IMR-90 (cell line): ENCODE measurements at regions not wholly inside any gene's neighbourhood (a gene's known extent, or its start where the extent isn't known, plus 50 kb on each side); places are given as distances from the start of the nearest gene placed in this dataset.

ENCODE experiments used
- ATAC-seq: fragments of 200-7000 bp; cut with Tn5 transposase; 2 replicates; pipeline ENCODE4 v1.9.1; 2020; ENCODE audit warnings: low read depth, mild to moderate bottlenecking, moderate library complexity
- BruUV-seq: library from RNA; stranded (reverse); fragments of 400-500 nt; replicated peaks from 2 replicates; lab custom pipeline; 2021; lab: Mats Ljungman, UMichigan
- CTCF ChIA-PET: fragments of 300-600 bp; formaldehyde crosslinking; extraction: SDS; loops from one replicate; lab custom pipeline; 2021; ENCODE audit warnings: antibody characterized with exemption; lab: Yijun Ruan, JAX
- POLR2A ChIA-PET: fragments of 300-600 bp; sonication (Branson Sonifier 250); formaldehyde crosslinking; loops from one replicate; lab custom pipeline; 2022; ENCODE audit warnings: antibody characterized with exemption; ENCODE audit not compliant: unreplicated experiment; lab: Charles Lee
- DNase-seq: peaks from one replicate; pipeline ENCODE4 v3.0.0; 2013
- H2AFZ ChIP-seq: replicated peaks from 2 replicates; pipeline ENCODE3; 2013; ENCODE audit warnings: low read length, mild to moderate bottlenecking; ENCODE audit not compliant: poor library complexity
- H2AK5ac ChIP-seq: 2 replicates; pipeline ENCODE4 v1.6.1; 2013; ENCODE audit warnings: low read depth, low read length, inconsistent platforms
- H2AK9ac ChIP-seq: replicated peaks from 2 replicates; pipeline ENCODE3; 2013; ENCODE audit warnings: mild to moderate bottlenecking, low read depth, low read length, moderate library complexity; ENCODE audit not compliant: poor library complexity
- H2BK120ac ChIP-seq: 2 replicates; pipeline ENCODE4 v1.6.1; 2013; ENCODE audit warnings: low read depth, low read length, inconsistent platforms
- H2BK15ac ChIP-seq: 3 replicates; pipeline ENCODE4 v1.6.1; 2013; ENCODE audit warnings: low read depth, low read length, inconsistent platforms
- H2BK20ac ChIP-seq: 2 replicates; pipeline ENCODE4 v1.6.1; 2013; ENCODE audit warnings: low read depth, mild to moderate bottlenecking, inconsistent platforms, low read length, moderate library complexity
- H2BK5ac ChIP-seq: 2 replicates; pipeline ENCODE4 v1.6.1; 2013; ENCODE audit warnings: mild to moderate bottlenecking, low read depth, low read length, inconsistent platforms; ENCODE audit not compliant: poor library complexity, severe bottlenecking
- H3K14ac ChIP-seq: replicated peaks from 2 replicates; pipeline ENCODE4 v1.6.1; 2013; ENCODE audit warnings: low read depth, low read length, inconsistent platforms
- H3K18ac ChIP-seq: 2 replicates; pipeline ENCODE4 v1.6.1; 2013; ENCODE audit warnings: low read depth, low read length, control low read depth
- H3K23ac ChIP-seq: 2 replicates; pipeline ENCODE4 v1.6.1; 2013; ENCODE audit warnings: low read depth, low read length, inconsistent platforms
- H3K27ac ChIP-seq: 2 replicates; pipeline ENCODE4 v1.5.1; 2013; ENCODE audit warnings: mild to moderate bottlenecking, control low read depth, low read length; ENCODE audit not compliant: insufficient read depth
- H3K27me3 ChIP-seq: 2 replicates; pipeline ENCODE4 v1.6.1; 2013; ENCODE audit warnings: low read length; ENCODE audit not compliant: control insufficient read depth, insufficient read depth
- H3K36me3 ChIP-seq: 2 replicates; pipeline ENCODE4 v1.6.1; 2013; ENCODE audit warnings: low read length, mixed read lengths; ENCODE audit not compliant: control insufficient read depth, insufficient read depth
- H3K4ac ChIP-seq: 2 replicates; pipeline ENCODE4 v1.6.1; 2013; ENCODE audit warnings: low read depth, low read length, inconsistent platforms
- H3K4me1 ChIP-seq: 2 replicates; pipeline ENCODE4 v1.6.1; 2013; ENCODE audit warnings: low read length, mixed read lengths; ENCODE audit not compliant: control insufficient read depth, insufficient read depth
- H3K4me2 ChIP-seq: 2 replicates; pipeline ENCODE4 v1.6.1; 2013; ENCODE audit warnings: low read depth, mild to moderate bottlenecking, control low read depth, low read length, moderate library complexity
- H3K4me3 ChIP-seq: 2 replicates; pipeline ENCODE4 v1.5.1; 2013; ENCODE audit warnings: low read depth, mild to moderate bottlenecking, control low read depth, low read length, moderate library complexity; ENCODE audit not compliant: insufficient read depth
- H3K56ac ChIP-seq: 2 replicates; pipeline ENCODE4 v1.6.1; 2013; ENCODE audit warnings: low read length, inconsistent platforms; ENCODE audit not compliant: insufficient read depth; ENCODE audit errors: extremely low read depth
- H3K79me1 ChIP-seq, 2 experiments: 2 replicates each; pipeline ENCODE4 v1.6.1; 2013; ENCODE audit warnings: low read length in 2 of 2, inconsistent platforms in 1 of 2, low read depth in 1 of 2
- H3K9ac ChIP-seq: 2 replicates; pipeline ENCODE4 v1.6.1; 2013; ENCODE audit warnings: low read depth, low read length, control low read depth
- H3K9me1 ChIP-seq: 2 replicates; pipeline ENCODE4 v1.6.1; 2013; ENCODE audit warnings: low read length, inconsistent platforms; ENCODE audit not compliant: insufficient read depth
- H3K9me3 ChIP-seq: 2 replicates; pipeline ENCODE4 v1.6.1; 2013; ENCODE audit warnings: low read length; ENCODE audit not compliant: control insufficient read depth, insufficient read depth
- H4K20me1 ChIP-seq: 2 replicates; pipeline ENCODE4 v1.6.1; 2013; ENCODE audit warnings: low read length, inconsistent platforms; ENCODE audit not compliant: insufficient read depth
- H4K5ac ChIP-seq: 2 replicates; pipeline ENCODE4 v1.6.1; 2013; ENCODE audit warnings: mild to moderate bottlenecking, low read depth, low read length, control low read depth
- H4K8ac ChIP-seq, 2 experiments: 2 replicates each; pipeline ENCODE4 v1.6.1; 2013; ENCODE audit warnings: low read depth in 2 of 2, low read length in 2 of 2, control low read depth in 1 of 2, inconsistent platforms in 1 of 2
- H4K91ac ChIP-seq: 2 replicates; pipeline ENCODE4 v1.6.1; 2013; ENCODE audit warnings: low read depth, low read length, inconsistent platforms; ENCODE audit not compliant: insufficient read depth
- FOS ChIP-seq: fragments of 150-350 bp; IDR thresholded peaks from 2 replicates; pipeline ENCODE4 v1.6.1; 2016; ENCODE audit warnings: low read depth, low read length
- MAFK ChIP-seq: IDR thresholded peaks from 2 replicates; pipeline ENCODE4 v1.6.1; 2012; ENCODE audit warnings: low read depth, low read length, improper control_type of control experiment
- MAZ ChIP-seq: IDR thresholded peaks from 2 replicates; pipeline ENCODE4 v1.6.1; 2012; ENCODE audit warnings: low read depth, mild to moderate bottlenecking, low read length, improper control_type of control experiment, moderate library complexity, borderline replicate concordance
- MXI1 ChIP-seq: IDR thresholded peaks from 2 replicates; pipeline ENCODE4 v1.6.1; 2012; ENCODE audit warnings: low read depth, mild to moderate bottlenecking, low read length, moderate library complexity, borderline replicate concordance
- NFE2L2 ChIP-seq: fragments of 150-350 bp; IDR thresholded peaks from 2 replicates; pipeline ENCODE4 v1.6.1; 2016; ENCODE audit warnings: low read depth, mild to moderate bottlenecking, low read length
- POLR2A ChIP-seq: IDR thresholded peaks from 2 replicates; pipeline ENCODE4 v1.6.1; 2012; ENCODE audit warnings: mild to moderate bottlenecking, low read depth, low read length
- RAD21 ChIP-seq: IDR thresholded peaks from 2 replicates; pipeline ENCODE4 v1.6.1; 2012; ENCODE audit warnings: low read length, improper control_type of control experiment
- RCOR1 ChIP-seq: IDR thresholded peaks from 2 replicates; pipeline ENCODE4 v1.6.1; 2012; ENCODE audit warnings: mild to moderate bottlenecking, low read length, improper control_type of control experiment; ENCODE audit not compliant: insufficient replicate concordance
- RFX5 ChIP-seq: IDR thresholded peaks from 2 replicates; pipeline ENCODE4 v1.8.0; 2012; ENCODE audit warnings: low read depth, mild to moderate bottlenecking, low read length, moderate library complexity
- WGBS, 2 experiments: methylation state at CpG; one replicate each; pipeline versions ENCODE4 v1.1.5 to v1.1.7; 2013; ENCODE audit warnings: missing lambda C conversion rate in 2 of 2; ENCODE audit not compliant: insufficient read length in 1 of 2; ENCODE audit errors: extremely low coverage in 2 of 2; 5-methylcytosine and 5-hydroxymethylcytosine counted together
- dilution Hi-C: fragments of 300-500 bp; cut with HindIII; formaldehyde crosslinking; loops from one replicate; pipeline ENCODE4 v1.14.3; 2018; ENCODE audit warnings: low sequenced_read_pairs; ENCODE audit not compliant: unreplicated experiment
- in situ Hi-C: fragments of 300-500 bp; cut with MboI; formaldehyde crosslinking; loops from 3 replicates; pipeline ENCODE4 v1.14.3; 2019; ENCODE audit warnings: low sequenced_read_pairs, inconsistent platforms, mixed read lengths
- intact Hi-C: fragments of 100-400 bp; cut with micrococcal nuclease; formaldehyde crosslinking; loops from 2 replicates; pipeline ENCODE4 v1.10.0; 2022
- TF ChIP-seq, protein P1 (sequence below): conservative IDR thresholded peaks from 2 replicates; pipeline ENCODE4 v1.5.1; 2012; ENCODE audit warnings: mild to moderate bottlenecking, low read depth, low read length, improper control_type of control experiment
- TF ChIP-seq, protein P2 (sequence below): fragments of 150-350 bp; IDR thresholded peaks from 2 replicates; pipeline ENCODE4 v1.6.1; 2017; ENCODE audit warnings: mild to moderate bottlenecking, antibody characterized with exemption, low read length, low read depth

DNA sequence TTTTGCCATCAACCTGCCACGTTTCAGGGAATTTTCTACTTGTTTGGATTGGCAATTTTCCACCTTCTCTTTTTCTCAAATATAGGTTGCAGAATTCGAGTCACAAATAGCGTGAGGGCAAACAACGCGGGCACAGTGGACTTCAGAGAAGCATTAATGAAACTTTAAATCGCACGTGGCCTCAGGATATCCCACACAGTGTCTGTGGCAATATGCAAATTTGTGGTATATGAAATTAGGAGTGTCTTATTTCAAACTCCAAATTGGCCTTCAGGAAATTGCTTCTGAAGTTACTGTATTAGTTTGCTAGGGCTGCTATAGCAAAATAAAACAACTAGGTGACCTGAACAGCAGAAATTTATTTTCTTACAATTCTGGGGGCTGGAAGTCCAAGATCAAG, 91.2 kb downstream of the MTRR start:
- Histone ChIP-seq H3K4me3 (no peak overlapping the region), H2BK120ac (no peak overlapping the region), H3K27me3 (no peaks in the 10 kb centered on the region), H3K23ac (no peak overlapping the region), H2AK9ac (no peak overlapping the region), H2BK20ac (no peak overlapping the region), H3K79me1 (no peaks in the 10 kb centered on the region), H2AFZ (no peak overlapping the region), H4K20me1 (no peaks in the 10 kb centered on the region), H2BK15ac (no peak overlapping the region), H3K9me1 (no peaks in the 10 kb centered on the region), H3K14ac (no peak overlapping the region), H3K9me3 (no peaks in the 10 kb centered on the region), H3K4me2 (no peak overlapping the region), H4K5ac (no peak overlapping the region), H3K27ac (no peak overlapping the region), H3K36me3 (no peaks in the 10 kb centered on the region), H3K9ac (no peak overlapping the region), H4K8ac (no peak overlapping the region), H3K4ac (no peak overlapping the region), H3K56ac (no peak overlapping the region), H2BK5ac (no peak overlapping the region), H3K4me1 (no peaks in the 10 kb centered on the region), H3K18ac (no peak overlapping the region), H2AK5ac (no peak overlapping the region), H4K91ac (no peak overlapping the region)
- BruUV-seq: no TSS peak
- intact Hi-C loops: no loop called here
- dilution Hi-C loops: no loop called here
- no peak for DNase-seq
- ATAC-seq: no peak
- ChIA-PET POLR2A (no interaction called here), CTCF (no interaction called here)
- in situ Hi-C loops: no loop called here
- no CpG with 5 or more reads among the region's 7 CpGs for WGBS, 2 experiments
- TF ChIP-seq, protein P1, sequence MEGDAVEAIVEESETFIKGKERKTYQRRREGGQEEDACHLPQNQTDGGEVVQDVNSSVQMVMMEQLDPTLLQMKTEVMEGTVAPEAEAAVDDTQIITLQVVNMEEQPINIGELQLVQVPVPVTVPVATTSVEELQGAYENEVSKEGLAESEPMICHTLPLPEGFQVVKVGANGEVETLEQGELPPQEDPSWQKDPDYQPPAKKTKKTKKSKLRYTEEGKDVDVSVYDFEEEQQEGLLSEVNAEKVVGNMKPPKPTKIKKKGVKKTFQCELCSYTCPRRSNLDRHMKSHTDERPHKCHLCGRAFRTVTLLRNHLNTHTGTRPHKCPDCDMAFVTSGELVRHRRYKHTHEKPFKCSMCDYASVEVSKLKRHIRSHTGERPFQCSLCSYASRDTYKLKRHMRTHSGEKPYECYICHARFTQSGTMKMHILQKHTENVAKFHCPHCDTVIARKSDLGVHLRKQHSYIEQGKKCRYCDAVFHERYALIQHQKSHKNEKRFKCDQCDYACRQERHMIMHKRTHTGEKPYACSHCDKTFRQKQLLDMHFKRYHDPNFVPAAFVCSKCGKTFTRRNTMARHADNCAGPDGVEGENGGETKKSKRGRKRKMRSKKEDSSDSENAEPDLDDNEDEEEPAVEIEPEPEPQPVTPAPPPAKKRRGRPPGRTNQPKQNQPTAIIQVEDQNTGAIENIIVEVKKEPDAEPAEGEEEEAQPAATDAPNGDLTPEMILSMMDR: no peak
- no peak for TF ChIP-seq MAFK
- no peak for TF ChIP-seq RCOR1
- TF ChIP-seq NFE2L2: no peak
- TF ChIP-seq POLR2A: no peak
- no peak for TF ChIP-seq RFX5
- no peak for TF ChIP-seq RAD21
- no peak for TF ChIP-seq MAZ
- TF ChIP-seq FOS: no peak
- no peak for TF ChIP-seq MXI1
- TF ChIP-seq, protein P2, sequence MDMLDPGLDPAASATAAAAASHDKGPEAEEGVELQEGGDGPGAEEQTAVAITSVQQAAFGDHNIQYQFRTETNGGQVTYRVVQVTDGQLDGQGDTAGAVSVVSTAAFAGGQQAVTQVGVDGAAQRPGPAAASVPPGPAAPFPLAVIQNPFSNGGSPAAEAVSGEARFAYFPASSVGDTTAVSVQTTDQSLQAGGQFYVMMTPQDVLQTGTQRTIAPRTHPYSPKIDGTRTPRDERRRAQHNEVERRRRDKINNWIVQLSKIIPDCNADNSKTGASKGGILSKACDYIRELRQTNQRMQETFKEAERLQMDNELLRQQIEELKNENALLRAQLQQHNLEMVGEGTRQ: no peak
